K562 (cell line): ENCODE measurements at regions not wholly inside any gene's neighbourhood (a gene's known extent, or its start where the extent isn't known, plus 50 kb on each side); places are given as distances from the start of the nearest gene placed in this dataset. TPM values are rescaled to one million over a fixed set of nuclear protein-coding genes. Genes with fewer than 3 reads are reported as not detected.

Experiments used
- BHLHE40 ChIP-seq: IDR thresholded peaks from 2 replicates; pipeline ENCODE4 v1.6.1; 2011; ENCODE audit warnings: low read length, improper control_type of control experiment
- CBFA2T3 ChIP-seq: fragments of 450-650 bp; IDR thresholded peaks from 2 replicates; pipeline ENCODE4 v1.6.1; 2017
- DEAF1 ChIP-seq: fragments of 450-650 bp; formaldehyde crosslinking; IDR thresholded peaks from 2 replicates; pipeline ENCODE4 v1.4.0; 2020; ENCODE audit warnings: mild to moderate bottlenecking, moderate library complexity
- E2F5 ChIP-seq: sonication (generic); formaldehyde crosslinking; IDR thresholded peaks from 2 replicates; pipeline ENCODE4 v1.8.0; 2022; ENCODE audit warnings: mild to moderate bottlenecking, missing genetic modification reagents
- FOSL1 ChIP-seq: fragments of 200-800 bp; sonication (Bioruptor generic); conservative IDR thresholded peaks from 2 replicates; pipeline ENCODE4 v1.6.1; 2016; ENCODE audit warnings: missing genetic modification characterization, missing compliant biosample characterization
- ZC3H4 ChIP-seq: sonication (generic); formaldehyde crosslinking; IDR thresholded peaks from 2 replicates; pipeline ENCODE4 v1.9.0; 2021; ENCODE audit warnings: missing genetic modification reagents, borderline replicate concordance
- ZNF217 ChIP-seq: sonication (generic); formaldehyde crosslinking; IDR thresholded peaks from 2 replicates; pipeline ENCODE4 v1.8.0; 2022; ENCODE audit warnings: mild to moderate bottlenecking, missing genetic modification reagents
- ZNF696 ChIP-seq: fragments of 250-450 bp; sonication (Bioruptor Pico); conservative IDR thresholded peaks from 2 replicates; pipeline ENCODE4 v1.4.0; 2020; ENCODE audit warnings: mild to moderate bottlenecking, moderate library complexity
- small RNA-seq: library from RNA; depleted of rRNA; stranded (forward); fragments of <200 nt; gene quantifications from one replicate; pipeline ENCODE3, GENCODE V24; 2014
- TF ChIP-seq, protein P1 (sequence below), 2 experiments: IDR thresholded peaks in 1 of 2; conservative IDR thresholded peaks in 1 of 2; 2 replicates each; pipeline ENCODE4 v1.6.1; 2016; ENCODE audit warnings: low read depth in 2 of 2, mild to moderate bottlenecking in 1 of 2, missing compliant biosample characterization in 1 of 2, missing genetic modification characterization in 1 of 2, moderate library complexity in 1 of 2

- TF ChIP-seq E2F5 (no peak), ZNF217 (CRISPR knock-in tag) (no peak), ZC3H4 (CRISPR knock-in tag) (no peak), CBFA2T3 (0 out of 2 replicates have a peak, but pooled peaks have one; percentile 3), DEAF1 (no peak), BHLHE40 (peak; percentile 89), ZNF696 (CRISPR knock-in tag) (no peak), FOSL1 (peak; percentile 49)
- TF ChIP-seq, protein P1, sequence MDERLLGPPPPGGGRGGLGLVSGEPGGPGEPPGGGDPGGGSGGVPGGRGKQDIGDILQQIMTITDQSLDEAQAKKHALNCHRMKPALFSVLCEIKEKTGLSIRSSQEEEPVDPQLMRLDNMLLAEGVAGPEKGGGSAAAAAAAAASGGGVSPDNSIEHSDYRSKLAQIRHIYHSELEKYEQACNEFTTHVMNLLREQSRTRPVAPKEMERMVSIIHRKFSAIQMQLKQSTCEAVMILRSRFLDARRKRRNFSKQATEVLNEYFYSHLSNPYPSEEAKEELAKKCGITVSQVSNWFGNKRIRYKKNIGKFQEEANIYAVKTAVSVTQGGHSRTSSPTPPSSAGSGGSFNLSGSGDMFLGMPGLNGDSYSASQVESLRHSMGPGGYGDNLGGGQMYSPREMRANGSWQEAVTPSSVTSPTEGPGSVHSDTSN (CRISPR knock-in tag; IDR thresholded peaks at IDR 0.05; ENCODE audit: low read depth): no peak
- TF ChIP-seq, protein P1 (tag; conservative IDR thresholded peaks at IDR 0.05; ENCODE audit: low read depth): peak; percentile 32; the same call in 1 of the 2 replicates
These were observed 50.4 kb upstream of the TBL1X start (continued) for GRCh38 chrX:9414416-9414815.

Small RNA genes lying in the stretch of these regions (small RNA-seq; reads per million reads assigned to genes)
- gene AC119618.1 (not detected), gene RNA5SP499 (not detected)
